NOMO-1 treated with dmso at 0.1 percent for 144 hours (cell line): ENCODE measurements at regions not wholly inside any gene's neighbourhood (a gene's known extent, or its start where the extent isn't known, plus 50 kb on each side); places are given as distances from the start of the nearest gene placed in this dataset.

Experiments
- DNase-seq: peaks from one replicate; lab custom pipeline; 2025; ENCODE audit not compliant: unreplicated experiment; lab: John Stamatoyannopoulos, UW

- DNase-seq = no peak
These were observed 111.0 kb upstream of the CDH20 start for GRCh38 chr18:61222206-61222605.

- no peak for DNase-seq
These were observed 107.9 kb upstream of the CDH20 start for GRCh38 chr18:61225336-61225735.

GRCh38 chr18:61236356-61237057 lies 96.7 kb upstream of the CDH20 start:
- DNase-seq = no peak

- DNase-seq = no peak
These were observed 95.7 kb upstream of the CDH20 start for GRCh38 chr18:61237529-61237928.

- DNase-seq = no peak
These were observed 94.2 kb upstream of the CDH20 start for GRCh38 chr18:61239051-61239450.

GRCh38 chr18:61241260-61241853 lies 91.9 kb upstream of the CDH20 start:
- no peak for DNase-seq

GRCh38 chr18:61244632-61245031 lies 88.6 kb upstream of the CDH20 start:
- no peak for DNase-seq

GRCh38 chr18:61245276-61245675 lies 88.0 kb upstream of the CDH20 start:
- DNase-seq = no peak

GRCh38 chr18:61248589-61248988 lies 84.6 kb upstream of the CDH20 start:
- no peak for DNase-seq

GRCh38 chr18:61256291-61256690 lies 76.9 kb upstream of the CDH20 start:
- no peak for DNase-seq

GRCh38 chr18:61261870-61262269 lies 71.4 kb upstream of the CDH20 start:
- DNase-seq = no peak

- DNase-seq = no peak
These were observed 60.4 kb upstream of the CDH20 start for GRCh38 chr18:61272793-61273192.

- no peak for DNase-seq
These were observed 59.7 kb upstream of the CDH20 start for GRCh38 chr18:61273533-61273932.

GRCh38 chr18:61274416-61274960 lies 58.7 kb upstream of the CDH20 start:
- no peak for DNase-seq

- no peak for DNase-seq
These were observed 55.4 kb upstream of the CDH20 start for GRCh38 chr18:61277808-61278207.

GRCh38 chr18:61281431-61281830 lies 51.8 kb upstream of the CDH20 start:
- no peak for DNase-seq

GRCh38 chr18:61282926-61283325 lies 50.3 kb upstream of the CDH20 start:
- DNase-seq = no peak
